IMR-90 (cell line): ENCODE measurements at regions not wholly inside any gene's neighbourhood (a gene's known extent, or its start where the extent isn't known, plus 50 kb on each side); places are given as distances from the start of the nearest gene placed in this dataset.

ENCODE experiments used
- ATAC-seq: fragments of 200-7000 bp; cut with Tn5 transposase; 2 replicates; pipeline ENCODE4 v1.9.1; 2020; ENCODE audit warnings: low read depth, mild to moderate bottlenecking, moderate library complexity
- BruUV-seq: library from RNA; stranded (reverse); fragments of 400-500 nt; replicated peaks from 2 replicates; lab custom pipeline; 2021; lab: Mats Ljungman, UMichigan
- CTCF ChIA-PET: fragments of 300-600 bp; formaldehyde crosslinking; extraction: SDS; loops from one replicate; lab custom pipeline; 2021; ENCODE audit warnings: antibody characterized with exemption; lab: Yijun Ruan, JAX
- POLR2A ChIA-PET: fragments of 300-600 bp; sonication (Branson Sonifier 250); formaldehyde crosslinking; loops from one replicate; lab custom pipeline; 2022; ENCODE audit warnings: antibody characterized with exemption; ENCODE audit not compliant: unreplicated experiment; lab: Charles Lee
- DNase-seq: peaks from one replicate; pipeline ENCODE4 v3.0.0; 2013
- H2AFZ ChIP-seq: replicated peaks from 2 replicates; pipeline ENCODE3; 2013; ENCODE audit warnings: low read length, mild to moderate bottlenecking; ENCODE audit not compliant: poor library complexity
- H2AK5ac ChIP-seq: 2 replicates; pipeline ENCODE4 v1.6.1; 2013; ENCODE audit warnings: low read depth, low read length, inconsistent platforms
- H2AK9ac ChIP-seq: replicated peaks from 2 replicates; pipeline ENCODE3; 2013; ENCODE audit warnings: mild to moderate bottlenecking, low read depth, low read length, moderate library complexity; ENCODE audit not compliant: poor library complexity
- H2BK120ac ChIP-seq: 2 replicates; pipeline ENCODE4 v1.6.1; 2013; ENCODE audit warnings: low read depth, low read length, inconsistent platforms
- H2BK15ac ChIP-seq: 3 replicates; pipeline ENCODE4 v1.6.1; 2013; ENCODE audit warnings: low read depth, low read length, inconsistent platforms
- H2BK20ac ChIP-seq: 2 replicates; pipeline ENCODE4 v1.6.1; 2013; ENCODE audit warnings: low read depth, mild to moderate bottlenecking, inconsistent platforms, low read length, moderate library complexity
- H2BK5ac ChIP-seq: 2 replicates; pipeline ENCODE4 v1.6.1; 2013; ENCODE audit warnings: mild to moderate bottlenecking, low read depth, low read length, inconsistent platforms; ENCODE audit not compliant: poor library complexity, severe bottlenecking
- H3K14ac ChIP-seq: replicated peaks from 2 replicates; pipeline ENCODE4 v1.6.1; 2013; ENCODE audit warnings: low read depth, low read length, inconsistent platforms
- H3K18ac ChIP-seq: 2 replicates; pipeline ENCODE4 v1.6.1; 2013; ENCODE audit warnings: low read depth, low read length, control low read depth
- H3K23ac ChIP-seq: 2 replicates; pipeline ENCODE4 v1.6.1; 2013; ENCODE audit warnings: low read depth, low read length, inconsistent platforms
- H3K27ac ChIP-seq: 2 replicates; pipeline ENCODE4 v1.5.1; 2013; ENCODE audit warnings: mild to moderate bottlenecking, control low read depth, low read length; ENCODE audit not compliant: insufficient read depth
- H3K27me3 ChIP-seq: 2 replicates; pipeline ENCODE4 v1.6.1; 2013; ENCODE audit warnings: low read length; ENCODE audit not compliant: control insufficient read depth, insufficient read depth
- H3K36me3 ChIP-seq: 2 replicates; pipeline ENCODE4 v1.6.1; 2013; ENCODE audit warnings: low read length, mixed read lengths; ENCODE audit not compliant: control insufficient read depth, insufficient read depth
- H3K4ac ChIP-seq: 2 replicates; pipeline ENCODE4 v1.6.1; 2013; ENCODE audit warnings: low read depth, low read length, inconsistent platforms
- H3K4me1 ChIP-seq: 2 replicates; pipeline ENCODE4 v1.6.1; 2013; ENCODE audit warnings: low read length, mixed read lengths; ENCODE audit not compliant: control insufficient read depth, insufficient read depth
- H3K4me2 ChIP-seq: 2 replicates; pipeline ENCODE4 v1.6.1; 2013; ENCODE audit warnings: low read depth, mild to moderate bottlenecking, control low read depth, low read length, moderate library complexity
- H3K4me3 ChIP-seq: 2 replicates; pipeline ENCODE4 v1.5.1; 2013; ENCODE audit warnings: low read depth, mild to moderate bottlenecking, control low read depth, low read length, moderate library complexity; ENCODE audit not compliant: insufficient read depth
- H3K56ac ChIP-seq: 2 replicates; pipeline ENCODE4 v1.6.1; 2013; ENCODE audit warnings: low read length, inconsistent platforms; ENCODE audit not compliant: insufficient read depth; ENCODE audit errors: extremely low read depth
- H3K79me1 ChIP-seq, 2 experiments: 2 replicates each; pipeline ENCODE4 v1.6.1; 2013; ENCODE audit warnings: low read length in 2 of 2, inconsistent platforms in 1 of 2, low read depth in 1 of 2
- H3K9ac ChIP-seq: 2 replicates; pipeline ENCODE4 v1.6.1; 2013; ENCODE audit warnings: low read depth, low read length, control low read depth
- H3K9me1 ChIP-seq: 2 replicates; pipeline ENCODE4 v1.6.1; 2013; ENCODE audit warnings: low read length, inconsistent platforms; ENCODE audit not compliant: insufficient read depth
- H3K9me3 ChIP-seq: 2 replicates; pipeline ENCODE4 v1.6.1; 2013; ENCODE audit warnings: low read length; ENCODE audit not compliant: control insufficient read depth, insufficient read depth
- H4K20me1 ChIP-seq: 2 replicates; pipeline ENCODE4 v1.6.1; 2013; ENCODE audit warnings: low read length, inconsistent platforms; ENCODE audit not compliant: insufficient read depth
- H4K5ac ChIP-seq: 2 replicates; pipeline ENCODE4 v1.6.1; 2013; ENCODE audit warnings: mild to moderate bottlenecking, low read depth, low read length, control low read depth
- H4K8ac ChIP-seq, 2 experiments: 2 replicates each; pipeline ENCODE4 v1.6.1; 2013; ENCODE audit warnings: low read depth in 2 of 2, low read length in 2 of 2, control low read depth in 1 of 2, inconsistent platforms in 1 of 2
- H4K91ac ChIP-seq: 2 replicates; pipeline ENCODE4 v1.6.1; 2013; ENCODE audit warnings: low read depth, low read length, inconsistent platforms; ENCODE audit not compliant: insufficient read depth
- FOS ChIP-seq: fragments of 150-350 bp; IDR thresholded peaks from 2 replicates; pipeline ENCODE4 v1.6.1; 2016; ENCODE audit warnings: low read depth, low read length
- MAFK ChIP-seq: IDR thresholded peaks from 2 replicates; pipeline ENCODE4 v1.6.1; 2012; ENCODE audit warnings: low read depth, low read length, improper control_type of control experiment
- MAZ ChIP-seq: IDR thresholded peaks from 2 replicates; pipeline ENCODE4 v1.6.1; 2012; ENCODE audit warnings: low read depth, mild to moderate bottlenecking, low read length, improper control_type of control experiment, moderate library complexity, borderline replicate concordance
- POLR2A ChIP-seq: IDR thresholded peaks from 2 replicates; pipeline ENCODE4 v1.6.1; 2012; ENCODE audit warnings: mild to moderate bottlenecking, low read depth, low read length
- RCOR1 ChIP-seq: IDR thresholded peaks from 2 replicates; pipeline ENCODE4 v1.6.1; 2012; ENCODE audit warnings: mild to moderate bottlenecking, low read length, improper control_type of control experiment; ENCODE audit not compliant: insufficient replicate concordance
- RFX5 ChIP-seq: IDR thresholded peaks from 2 replicates; pipeline ENCODE4 v1.8.0; 2012; ENCODE audit warnings: low read depth, mild to moderate bottlenecking, low read length, moderate library complexity
- SMC3 ChIP-seq: fragments of 150-350 bp; IDR thresholded peaks from 2 replicates; pipeline ENCODE4 v1.6.1; 2016; ENCODE audit warnings: low read depth, mild to moderate bottlenecking, antibody characterized with exemption, low read length, moderate library complexity
- WGBS, 2 experiments: methylation state at CpG; one replicate each; pipeline versions ENCODE4 v1.1.5 to v1.1.7; 2013; ENCODE audit warnings: missing lambda C conversion rate in 2 of 2; ENCODE audit not compliant: insufficient read length in 1 of 2; ENCODE audit errors: extremely low coverage in 2 of 2; 5-methylcytosine and 5-hydroxymethylcytosine counted together
- dilution Hi-C: fragments of 300-500 bp; cut with HindIII; formaldehyde crosslinking; loops from one replicate; pipeline ENCODE4 v1.14.3; 2018; ENCODE audit warnings: low sequenced_read_pairs; ENCODE audit not compliant: unreplicated experiment
- in situ Hi-C: fragments of 300-500 bp; cut with MboI; formaldehyde crosslinking; loops from 3 replicates; pipeline ENCODE4 v1.14.3; 2019; ENCODE audit warnings: low sequenced_read_pairs, inconsistent platforms, mixed read lengths
- intact Hi-C: fragments of 100-400 bp; cut with micrococcal nuclease; formaldehyde crosslinking; loops from 2 replicates; pipeline ENCODE4 v1.10.0; 2022
- TF ChIP-seq, protein P1 (sequence below): fragments of 150-350 bp; IDR thresholded peaks from 2 replicates; pipeline ENCODE4 v1.6.1; 2016; ENCODE audit warnings: low read depth, mild to moderate bottlenecking, low read length, moderate library complexity, borderline replicate concordance
- TF ChIP-seq, protein P2 (sequence below): conservative IDR thresholded peaks from 2 replicates; pipeline ENCODE4 v1.5.1; 2012; ENCODE audit warnings: mild to moderate bottlenecking, low read depth, low read length, improper control_type of control experiment

DNA sequence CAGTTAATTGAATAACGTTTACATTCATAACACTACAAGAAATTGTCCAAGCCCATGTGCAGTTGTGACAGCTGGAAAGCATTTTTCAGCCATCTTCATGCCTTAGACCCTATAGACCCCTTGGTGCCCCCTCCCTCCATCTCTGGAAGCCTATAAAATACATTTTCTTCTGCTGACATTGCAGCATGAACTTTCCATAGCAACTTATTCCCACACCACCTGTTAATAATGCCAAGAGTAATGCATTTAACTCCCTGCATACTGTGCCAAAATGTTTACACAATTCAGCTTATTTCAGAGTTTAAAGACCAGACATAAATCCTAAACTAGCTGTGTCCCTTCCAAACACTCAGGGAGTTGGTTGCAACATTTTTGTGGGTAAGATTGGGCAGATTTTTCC is 143.0 kb upstream of the ARHGAP20 start:
- DNase-seq (no peak), ATAC-seq (no peak)
- Histone ChIP-seq H3K79me1 (no peaks in the 10 kb centered on the region), H2AK5ac (no peak overlapping the region), H3K18ac (no peak overlapping the region), H3K27ac (no peak overlapping the region), H3K9ac (no peak overlapping the region), H4K91ac (no peak overlapping the region), H4K5ac (no peak overlapping the region), H2BK15ac (no peak overlapping the region), H3K56ac (no peak overlapping the region), H3K4ac (no peak overlapping the region), H2BK5ac (no peak overlapping the region), H3K14ac (no peak overlapping the region), H3K4me1 (peaks cover 13% of the 10 kb centered on the region), H4K20me1 (no peaks in the 10 kb centered on the region), H3K9me3 (no peaks in the 10 kb centered on the region), H3K4me2 (no peak overlapping the region), H2BK120ac (no peak overlapping the region), H2AFZ (no peak overlapping the region), H2AK9ac (no peak overlapping the region), H3K4me3 (no peak overlapping the region), H3K9me1 (0 out of 2 replicates have a peak, but pooled peaks cover 5% of the 10 kb centered on the region), H3K27me3 (no peaks in the 10 kb centered on the region; the same call in 1 of the 2 replicates), H2BK20ac (no peak overlapping the region), H4K8ac (no peak overlapping the region), H3K23ac (no peak overlapping the region), H3K36me3 (no peaks in the 10 kb centered on the region)
- intact Hi-C loops (loop anchor here (5.0 to 10.0 kb wide), 2 partner anchors 140 to 377 kb away; partner anchors contain the start of gene ARHGAP20), dilution Hi-C loops (no loop called here), in situ Hi-C loops (no loop called here)
- TF ChIP-seq SMC3, result no peak
- no peak for TF ChIP-seq MAZ
- TF ChIP-seq MAFK, result no peak
- TF ChIP-seq, protein P1, sequence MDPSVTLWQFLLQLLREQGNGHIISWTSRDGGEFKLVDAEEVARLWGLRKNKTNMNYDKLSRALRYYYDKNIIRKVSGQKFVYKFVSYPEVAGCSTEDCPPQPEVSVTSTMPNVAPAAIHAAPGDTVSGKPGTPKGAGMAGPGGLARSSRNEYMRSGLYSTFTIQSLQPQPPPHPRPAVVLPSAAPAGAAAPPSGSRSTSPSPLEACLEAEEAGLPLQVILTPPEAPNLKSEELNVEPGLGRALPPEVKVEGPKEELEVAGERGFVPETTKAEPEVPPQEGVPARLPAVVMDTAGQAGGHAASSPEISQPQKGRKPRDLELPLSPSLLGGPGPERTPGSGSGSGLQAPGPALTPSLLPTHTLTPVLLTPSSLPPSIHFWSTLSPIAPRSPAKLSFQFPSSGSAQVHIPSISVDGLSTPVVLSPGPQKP, result no peak
- no peak for TF ChIP-seq RCOR1
- no peak for TF ChIP-seq FOS
- TF ChIP-seq, protein P2, sequence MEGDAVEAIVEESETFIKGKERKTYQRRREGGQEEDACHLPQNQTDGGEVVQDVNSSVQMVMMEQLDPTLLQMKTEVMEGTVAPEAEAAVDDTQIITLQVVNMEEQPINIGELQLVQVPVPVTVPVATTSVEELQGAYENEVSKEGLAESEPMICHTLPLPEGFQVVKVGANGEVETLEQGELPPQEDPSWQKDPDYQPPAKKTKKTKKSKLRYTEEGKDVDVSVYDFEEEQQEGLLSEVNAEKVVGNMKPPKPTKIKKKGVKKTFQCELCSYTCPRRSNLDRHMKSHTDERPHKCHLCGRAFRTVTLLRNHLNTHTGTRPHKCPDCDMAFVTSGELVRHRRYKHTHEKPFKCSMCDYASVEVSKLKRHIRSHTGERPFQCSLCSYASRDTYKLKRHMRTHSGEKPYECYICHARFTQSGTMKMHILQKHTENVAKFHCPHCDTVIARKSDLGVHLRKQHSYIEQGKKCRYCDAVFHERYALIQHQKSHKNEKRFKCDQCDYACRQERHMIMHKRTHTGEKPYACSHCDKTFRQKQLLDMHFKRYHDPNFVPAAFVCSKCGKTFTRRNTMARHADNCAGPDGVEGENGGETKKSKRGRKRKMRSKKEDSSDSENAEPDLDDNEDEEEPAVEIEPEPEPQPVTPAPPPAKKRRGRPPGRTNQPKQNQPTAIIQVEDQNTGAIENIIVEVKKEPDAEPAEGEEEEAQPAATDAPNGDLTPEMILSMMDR, result no peak
- no peak for TF ChIP-seq RFX5
- no peak for TF ChIP-seq POLR2A
- ChIA-PET POLR2A (no interaction called here), CTCF (interaction anchor here (0.9 kb wide), 1 partner anchor 14 kb away, joined by 4 read pairs; no protein-coding TSS in a partner anchor)
- no TSS peak for BruUV-seq
- no CpG with 5 or more reads among the region's 1 CpG for WGBS, 2 experiments
